Skeletal muscle satellite cell (primary cell): ENCODE measurements at regions not wholly inside any gene's neighbourhood (a gene's known extent, or its start where the extent isn't known, plus 50 kb on each side); places are given as distances from the start of the nearest gene placed in this dataset.

Experiments used
- H3K27me3 ChIP-seq: 2 replicates; pipeline ENCODE4 v1.7.0; 2013; ENCODE audit warnings: low read length; ENCODE audit not compliant: control insufficient read depth, insufficient read depth
- H3K36me3 ChIP-seq: 2 replicates; pipeline ENCODE4 v1.7.0; 2013; ENCODE audit warnings: mild to moderate bottlenecking, control low read depth, low read length; ENCODE audit not compliant: insufficient read depth
- H3K4me1 ChIP-seq: 2 replicates; pipeline ENCODE4 v1.7.0; 2013; ENCODE audit warnings: low read length; ENCODE audit not compliant: control insufficient read depth, insufficient read depth
- H3K4me2 ChIP-seq: 2 replicates; pipeline ENCODE4 v1.7.0; 2013; ENCODE audit warnings: mild to moderate bottlenecking, low read length
- H3K4me3 ChIP-seq: 2 replicates; pipeline ENCODE4 v1.7.0; 2013; ENCODE audit warnings: low read length
- H3K9ac ChIP-seq: 2 replicates; pipeline ENCODE4 v1.7.0; 2013; ENCODE audit warnings: mild to moderate bottlenecking, low read depth, low read length, moderate library complexity
- H3K9me3 ChIP-seq: replicated peaks from 2 replicates; pipeline ENCODE4 v1.7.0; 2013; ENCODE audit warnings: mild to moderate bottlenecking, control low read depth, low read length

DNA sequence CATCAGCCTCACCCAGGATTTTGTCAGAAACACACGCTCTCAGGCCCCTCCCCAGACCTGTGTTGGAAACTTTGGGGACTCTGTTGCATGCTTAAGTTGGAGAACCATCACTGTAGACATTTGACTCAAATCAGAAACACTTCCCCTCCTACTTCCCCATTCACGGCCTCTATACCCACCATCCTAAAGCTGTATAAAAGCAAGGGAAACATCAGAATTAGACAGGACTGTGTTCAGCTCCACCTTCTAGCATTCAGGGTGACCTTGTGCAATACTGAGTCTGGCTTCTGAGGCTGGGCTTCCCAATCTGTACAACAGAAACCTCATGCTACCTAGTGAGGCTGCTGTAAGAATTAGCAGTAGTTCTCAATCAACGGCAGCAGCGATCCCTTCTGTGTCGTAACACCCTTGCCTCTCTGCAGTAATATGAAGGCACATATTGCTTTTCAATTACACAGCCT, 252.3 kb downstream of the LY86 start:
- Histone ChIP-seq H3K4me1 (peaks cover 6% of the 10 kb centered on the region), H3K27me3 (peaks cover 14% of the 10 kb centered on the region), H3K9ac (no peak overlapping the region), H3K36me3 (no peaks in the 10 kb centered on the region), H3K4me3 (no peak overlapping the region), H3K9me3 (no peaks in the 10 kb centered on the region), H3K4me2 (no peak overlapping the region)

DNA sequence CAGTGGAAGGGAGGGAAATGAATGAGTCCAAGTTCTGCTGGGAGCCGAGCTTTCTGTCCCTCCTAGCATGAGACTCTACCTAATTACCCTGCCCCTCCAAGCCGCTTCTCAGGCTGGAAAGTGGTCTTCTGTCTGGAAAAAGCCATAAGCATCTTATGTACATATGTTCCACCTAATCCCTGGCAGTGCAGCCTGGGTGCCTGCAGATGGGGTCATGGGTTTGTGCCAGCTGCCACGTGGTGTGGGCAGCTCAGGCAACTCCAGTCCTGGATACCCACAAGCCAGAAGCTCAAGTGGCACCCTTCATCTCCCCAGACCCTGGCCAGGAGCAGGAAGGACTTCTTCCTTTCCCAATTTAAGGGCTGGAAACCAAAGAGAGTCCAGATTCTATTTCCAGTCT, 253.1 kb downstream of the LY86 start:
- H3K4me3 ChIP-seq, result no peak overlapping the region
- peaks cover 6% of the 10 kb centered on the region for H3K4me1 ChIP-seq
- no peaks in the 10 kb centered on the region for H3K36me3 ChIP-seq
- no peak overlapping the region for H3K4me2 ChIP-seq
- no peaks in the 10 kb centered on the region for H3K9me3 ChIP-seq
- no peak overlapping the region for H3K9ac ChIP-seq
- H3K27me3 ChIP-seq, result peaks cover 14% of the 10 kb centered on the region

DNA sequence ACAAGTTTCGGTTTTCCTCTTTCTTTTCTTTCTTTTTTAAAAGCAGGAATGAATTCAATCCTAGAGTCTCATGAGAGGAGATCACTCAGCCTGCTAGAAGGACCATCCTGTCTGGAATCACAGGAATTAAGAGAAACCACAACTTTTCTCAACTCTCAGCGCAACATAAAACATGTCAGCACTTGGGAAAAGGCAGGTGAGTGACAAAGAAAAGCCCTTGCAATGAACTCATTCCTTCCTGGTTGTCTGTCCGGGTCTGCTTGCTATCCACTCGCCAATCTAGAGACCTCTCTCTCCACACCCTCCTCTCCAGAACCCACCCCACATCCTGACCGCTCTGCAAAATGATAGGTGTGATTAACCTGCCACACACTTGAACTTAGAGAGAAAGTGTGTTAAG, 253.8 kb downstream of the LY86 start:
- no peak overlapping the region for H3K4me3 ChIP-seq
- H3K27me3 ChIP-seq, result peaks cover 12% of the 10 kb centered on the region
- H3K4me1 ChIP-seq, result peaks cover 6% of the 10 kb centered on the region
- H3K9ac ChIP-seq, result no peak overlapping the region
- H3K36me3 ChIP-seq, result no peaks in the 10 kb centered on the region
- no peak overlapping the region for H3K4me2 ChIP-seq
- no peaks in the 10 kb centered on the region for H3K9me3 ChIP-seq

DNA sequence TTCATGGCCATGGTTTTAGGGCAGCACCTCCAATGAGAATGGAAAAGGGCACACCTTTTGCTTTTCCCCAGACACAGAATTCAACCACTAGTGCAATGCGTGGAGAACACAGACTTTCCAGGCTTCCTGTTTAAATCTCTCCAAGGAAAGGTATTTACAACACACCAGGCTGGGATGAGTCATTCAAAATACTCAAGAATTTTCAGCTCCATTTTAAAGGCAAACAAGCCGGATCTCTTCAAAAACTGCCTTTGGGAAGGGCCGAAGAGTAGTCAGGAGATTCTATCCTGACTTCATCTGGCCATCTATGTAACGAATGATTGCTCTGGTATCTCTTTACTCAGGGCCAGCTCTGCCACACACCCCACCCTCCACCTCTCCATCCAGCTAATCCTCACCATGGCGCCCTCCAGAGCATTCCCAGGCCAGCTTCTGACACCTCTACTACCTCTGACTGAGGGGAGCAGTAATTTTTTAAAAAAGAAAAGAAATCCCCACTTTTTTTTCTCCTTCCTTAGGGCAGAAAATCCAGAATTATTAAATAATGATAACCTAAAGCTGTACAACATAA, 254.6 kb downstream of the LY86 start:
- H3K9me3 ChIP-seq, result no peaks in the 10 kb centered on the region
- peaks cover 8% of the 10 kb centered on the region for H3K27me3 ChIP-seq
- H3K4me2 ChIP-seq, result no peak overlapping the region
- no peak overlapping the region for H3K9ac ChIP-seq
- no peaks in the 10 kb centered on the region for H3K36me3 ChIP-seq
- peaks cover 6% of the 10 kb centered on the region for H3K4me1 ChIP-seq
- no peak overlapping the region for H3K4me3 ChIP-seq

DNA sequence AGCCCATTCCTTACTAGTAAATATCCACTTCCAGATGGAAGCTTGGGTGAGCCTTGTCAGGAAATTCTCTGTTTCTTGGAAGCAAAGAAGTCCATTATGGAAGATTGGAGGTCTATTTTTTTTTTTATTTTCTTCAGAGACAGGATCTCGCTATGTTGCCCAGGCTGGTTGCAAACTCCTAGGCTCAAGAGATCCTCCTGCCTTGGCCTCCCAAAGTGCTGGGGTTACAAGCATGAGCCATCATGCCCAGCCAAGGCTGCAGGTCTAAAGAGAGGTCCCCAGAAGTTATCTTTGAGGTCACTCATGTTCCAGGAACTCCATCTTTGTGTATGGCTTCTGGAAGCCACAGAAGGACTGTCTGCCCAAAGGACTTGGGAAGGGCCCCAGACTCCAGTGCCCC, 255.3 kb downstream of the LY86 start:
- H3K36me3 ChIP-seq, result no peaks in the 10 kb centered on the region
- peaks cover 8% of the 10 kb centered on the region for H3K27me3 ChIP-seq
- no peak overlapping the region for H3K4me2 ChIP-seq

DNA sequence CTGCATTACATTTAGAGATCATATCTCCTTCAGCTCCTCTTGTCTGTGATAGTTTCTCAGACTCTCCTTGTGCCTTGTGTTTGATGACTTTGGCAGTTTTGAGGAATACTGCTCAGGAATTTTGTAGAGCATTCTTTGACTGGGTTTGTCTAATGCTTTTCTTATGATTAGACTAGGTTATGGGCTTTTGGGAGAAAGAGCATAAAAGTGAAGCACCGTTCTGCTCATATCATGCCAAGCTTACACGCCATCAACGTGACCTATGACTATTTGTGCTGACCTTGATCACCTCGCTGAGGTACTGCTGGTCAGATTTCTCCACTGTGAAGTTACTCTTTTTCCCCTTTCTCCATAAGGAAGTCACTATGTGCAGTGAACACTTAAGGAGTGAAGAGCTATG, 256.0 kb downstream of the LY86 start:
- no peaks in the 10 kb centered on the region for H3K9me3 ChIP-seq

More for the DNA sequence above, 255.3 kb downstream of the LY86 start:
- H3K9ac ChIP-seq, result no peak overlapping the region
- no peaks in the 10 kb centered on the region for H3K9me3 ChIP-seq
- H3K4me1 ChIP-seq, result peaks cover 6% of the 10 kb centered on the region
- H3K4me3 ChIP-seq, result no peak overlapping the region

DNA sequence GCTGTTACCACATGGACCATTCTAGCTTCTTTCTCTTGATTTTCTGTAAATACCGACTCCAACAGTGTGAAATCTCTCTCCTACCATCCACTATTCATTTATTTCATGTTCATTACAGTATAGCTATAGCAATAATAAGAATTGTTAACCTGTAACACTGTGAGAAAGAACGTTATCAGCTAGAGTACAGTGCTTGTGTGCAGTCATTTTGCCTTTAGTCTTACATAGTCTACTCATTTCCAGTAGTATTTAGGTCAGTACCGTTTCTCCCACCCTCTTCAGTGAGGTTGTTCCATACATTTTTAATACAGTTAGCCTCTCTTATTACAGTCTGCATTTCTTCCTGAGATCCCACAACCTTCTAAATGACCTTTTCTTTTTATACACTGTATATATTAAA, 257.1 kb downstream of the LY86 start:
- H3K9ac ChIP-seq, result no peak overlapping the region
- H3K4me2 ChIP-seq, result no peak overlapping the region
- peaks cover 9% of the 10 kb centered on the region for H3K4me1 ChIP-seq
- peaks cover 8% of the 10 kb centered on the region for H3K27me3 ChIP-seq
- no peak overlapping the region for H3K4me3 ChIP-seq
- H3K36me3 ChIP-seq, result no peaks in the 10 kb centered on the region
- H3K9me3 ChIP-seq, result no peaks in the 10 kb centered on the region

More for the DNA sequence above, 256.0 kb downstream of the LY86 start:
- no peak overlapping the region for H3K4me3 ChIP-seq
- H3K4me2 ChIP-seq, result no peak overlapping the region
- H3K36me3 ChIP-seq, result no peaks in the 10 kb centered on the region
- H3K9ac ChIP-seq, result no peak overlapping the region
- H3K4me1 ChIP-seq, result peaks cover 6% of the 10 kb centered on the region
- peaks cover 8% of the 10 kb centered on the region for H3K27me3 ChIP-seq

DNA sequence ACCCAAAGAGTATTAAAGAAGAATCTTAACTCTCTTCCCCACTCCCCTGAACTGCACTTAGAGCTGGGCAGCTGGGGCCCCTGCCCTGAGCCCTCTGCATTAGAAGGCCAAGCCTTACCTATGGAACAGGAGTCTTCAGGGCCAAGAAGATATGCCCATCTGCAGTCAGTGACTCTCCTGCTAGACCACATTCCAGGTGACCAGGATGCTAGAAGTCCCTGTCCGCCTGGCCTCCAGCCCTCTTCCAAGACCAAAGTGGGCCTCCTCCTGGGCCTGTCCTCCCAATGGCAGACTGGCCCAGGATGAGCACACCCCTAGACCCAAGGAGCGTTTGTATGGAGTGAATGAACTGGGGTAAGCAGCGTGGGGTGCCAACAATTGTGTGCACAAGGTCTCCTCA, 259.1 kb downstream of the LY86 start:
- no peak overlapping the region for H3K4me3 ChIP-seq

DNA sequence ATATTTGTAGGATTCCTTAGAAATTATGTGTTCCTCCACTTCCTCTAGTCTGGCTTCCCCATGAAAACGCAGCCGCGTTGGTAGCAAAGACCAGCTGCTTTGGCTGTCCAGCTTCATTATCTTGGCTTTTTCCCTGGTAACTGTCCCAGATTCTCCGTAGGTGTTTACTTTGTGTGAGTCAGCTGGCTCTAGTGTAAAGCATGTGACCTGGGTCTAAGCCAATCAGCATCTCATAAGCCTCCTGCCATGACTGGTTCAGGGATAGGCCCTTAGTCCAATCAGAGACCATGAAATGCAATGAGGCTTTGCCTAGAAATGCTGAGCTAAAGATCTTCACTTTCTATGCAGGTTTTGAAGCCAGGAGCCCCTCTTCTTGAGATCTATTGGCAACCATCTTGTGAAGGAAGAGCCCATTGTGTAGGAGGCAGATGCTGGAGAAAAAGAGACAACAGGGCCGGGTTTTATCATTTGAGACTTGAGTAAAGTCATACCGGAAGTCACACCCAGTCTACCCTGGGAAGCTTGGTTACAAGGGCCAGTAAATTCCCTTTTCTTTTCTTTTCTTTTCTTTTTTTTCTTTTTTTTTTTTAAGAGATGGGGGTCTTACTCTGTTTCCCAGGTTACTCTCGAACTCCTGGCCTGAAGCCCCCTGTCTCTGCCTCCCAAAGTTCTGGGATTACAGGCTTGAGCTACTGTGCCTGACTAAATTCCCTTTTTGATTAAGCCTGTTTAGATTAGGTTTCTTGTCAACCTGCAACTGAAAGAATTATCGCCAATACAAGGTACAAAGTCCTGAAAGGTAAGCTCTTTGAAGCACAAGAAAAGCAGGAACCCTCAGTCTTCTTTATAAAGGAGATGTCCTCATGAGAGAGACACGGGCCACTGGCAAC, 256.5 kb upstream of the RREB1 start:
- no peak overlapping the region for H3K4me3 ChIP-seq
- H3K27me3 ChIP-seq, result no peaks in the 10 kb centered on the region
- peaks cover 12% of the 10 kb centered on the region for H3K4me1 ChIP-seq
- no peak overlapping the region for H3K9ac ChIP-seq
- no peaks in the 10 kb centered on the region for H3K9me3 ChIP-seq
- no peaks in the 10 kb centered on the region for H3K36me3 ChIP-seq
- peak overlapping the region; percentile 28 for H3K4me2 ChIP-seq

More for the DNA sequence above, 259.1 kb downstream of the LY86 start:
- peaks cover 15% of the 10 kb centered on the region for H3K4me1 ChIP-seq
- H3K4me2 ChIP-seq, result no peak overlapping the region
- no peaks in the 10 kb centered on the region for H3K9me3 ChIP-seq
- no peaks in the 10 kb centered on the region for H3K36me3 ChIP-seq
- no peaks in the 10 kb centered on the region for H3K27me3 ChIP-seq
- no peak overlapping the region for H3K9ac ChIP-seq

DNA sequence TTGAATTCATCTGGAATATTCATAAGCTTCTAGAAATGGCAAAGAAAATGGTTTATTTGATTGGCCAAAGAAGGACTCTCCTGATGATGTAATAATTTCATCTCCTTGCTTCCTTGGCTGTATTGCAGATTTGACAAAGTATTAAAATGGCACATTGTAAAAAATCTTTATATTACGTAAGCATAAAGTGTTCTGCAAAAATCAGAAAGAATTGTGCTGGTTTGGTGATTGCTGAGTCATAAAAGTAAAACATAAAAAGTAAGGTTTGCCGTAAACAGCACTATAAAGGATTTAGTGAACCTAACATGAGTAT, 255.9 kb upstream of the RREB1 start:
- no peak overlapping the region for H3K4me2 ChIP-seq
- H3K9me3 ChIP-seq, result no peaks in the 10 kb centered on the region
- H3K27me3 ChIP-seq, result no peaks in the 10 kb centered on the region
- peaks cover 18% of the 10 kb centered on the region for H3K4me1 ChIP-seq
- no peaks in the 10 kb centered on the region for H3K36me3 ChIP-seq
- no peak overlapping the region for H3K4me3 ChIP-seq
- H3K9ac ChIP-seq, result no peak overlapping the region

DNA sequence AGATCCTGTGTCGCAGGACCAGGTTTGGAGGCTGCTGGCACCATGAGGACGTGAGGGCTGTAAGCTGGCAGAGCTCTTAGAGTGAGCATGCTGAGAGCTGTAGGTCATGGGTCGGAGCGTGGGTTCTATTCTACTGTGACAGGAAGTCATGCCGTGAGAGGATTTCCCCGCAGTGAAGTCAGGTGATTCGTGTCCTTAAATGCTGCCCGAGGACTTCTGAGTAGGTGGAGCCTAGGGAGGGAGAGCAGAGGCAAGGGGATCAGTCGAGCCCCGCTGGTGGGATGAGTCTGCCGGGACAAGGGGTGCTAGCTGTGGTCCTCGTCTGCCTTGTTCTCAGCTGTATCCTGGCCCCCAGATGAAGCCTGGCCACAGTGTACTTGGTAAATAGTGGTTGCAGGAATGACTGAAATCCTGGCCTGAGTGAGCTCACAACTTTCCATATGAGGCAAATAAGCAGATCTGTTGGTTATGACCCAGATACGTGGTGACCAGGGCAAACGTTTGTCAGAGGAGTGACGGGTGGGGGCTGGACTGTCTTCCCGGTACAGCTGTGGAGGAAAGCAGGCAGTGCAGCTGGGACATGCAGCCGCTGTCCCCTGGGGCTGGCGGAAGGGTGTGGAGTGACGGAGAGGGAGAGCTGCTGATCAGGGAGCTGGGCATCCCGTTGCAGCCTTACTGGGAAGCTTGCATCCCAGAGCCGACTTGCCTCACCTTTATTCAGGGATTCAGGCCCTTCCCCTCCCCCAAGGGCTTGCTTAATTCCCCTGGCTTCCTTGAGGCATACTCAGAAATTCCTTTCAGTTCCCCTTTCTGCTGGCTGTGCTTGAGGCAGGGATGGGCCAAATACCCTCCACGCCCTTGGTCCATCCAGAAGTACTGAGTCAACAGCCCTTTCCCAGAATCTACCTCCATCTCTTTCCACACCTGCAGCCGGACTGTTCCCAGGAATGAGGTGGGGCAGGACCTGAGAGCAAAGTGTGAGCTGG, 250.9 kb upstream of the RREB1 start:
- H3K36me3 ChIP-seq, result no peaks in the 10 kb centered on the region
- no peak overlapping the region for H3K9ac ChIP-seq
- H3K4me1 ChIP-seq, result peaks cover 13% of the 10 kb centered on the region
- no peaks in the 10 kb centered on the region for H3K27me3 ChIP-seq
- peak overlapping the region; percentile 76 for H3K4me2 ChIP-seq
- no peaks in the 10 kb centered on the region for H3K9me3 ChIP-seq
- peak overlapping the region; percentile 35 for H3K4me3 ChIP-seq
